BLaER1 (cell line): ENCODE measurements at regions not wholly inside any gene's neighbourhood (a gene's known extent, or its start where the extent isn't known, plus 50 kb on each side); places are given as distances from the start of the nearest gene placed in this dataset.
"Not testable (repeated sequence)": the region's sequence is repeated elsewhere in the genome, so short reads cannot be mapped to it uniquely, and the experiment has no call there.

ENCODE experiments used
- H3K27ac ChIP-seq: shearing (Covaris generic); formaldehyde crosslinking; 2 replicates; pipeline ENCODE4 v1.8.1; 2022
- H3K27me3 ChIP-seq: shearing (Covaris generic); formaldehyde crosslinking; 2 replicates; pipeline ENCODE4 v1.8.1; 2022
- H3K36me3 ChIP-seq: shearing (Covaris generic); formaldehyde crosslinking; 2 replicates; pipeline ENCODE4 v1.8.1; 2022
- H3K4me1 ChIP-seq: shearing (Covaris generic); formaldehyde crosslinking; 2 replicates; pipeline ENCODE4 v1.8.1; 2022
- H3K4me2 ChIP-seq: shearing (Covaris generic); formaldehyde crosslinking; 2 replicates; pipeline ENCODE4 v1.8.1; 2022
- H3K4me3 ChIP-seq: shearing (Covaris generic); formaldehyde crosslinking; 2 replicates; pipeline ENCODE4 v1.8.1; 2022
- H3K9ac ChIP-seq: shearing (Covaris generic); formaldehyde crosslinking; 2 replicates; pipeline ENCODE4 v1.8.1; 2022
- H3K9me3 ChIP-seq: shearing (Covaris generic); formaldehyde crosslinking; 2 replicates; pipeline ENCODE4 v1.8.1; 2022
- H4K20me1 ChIP-seq: shearing (Covaris generic); formaldehyde crosslinking; 2 replicates; pipeline ENCODE4 v1.8.1; 2022
- Cebpa-rat ChIP-seq: shearing (Covaris generic); IDR thresholded peaks from 2 replicates; pipeline ENCODE4 v1.8.1; 2022

DNA sequence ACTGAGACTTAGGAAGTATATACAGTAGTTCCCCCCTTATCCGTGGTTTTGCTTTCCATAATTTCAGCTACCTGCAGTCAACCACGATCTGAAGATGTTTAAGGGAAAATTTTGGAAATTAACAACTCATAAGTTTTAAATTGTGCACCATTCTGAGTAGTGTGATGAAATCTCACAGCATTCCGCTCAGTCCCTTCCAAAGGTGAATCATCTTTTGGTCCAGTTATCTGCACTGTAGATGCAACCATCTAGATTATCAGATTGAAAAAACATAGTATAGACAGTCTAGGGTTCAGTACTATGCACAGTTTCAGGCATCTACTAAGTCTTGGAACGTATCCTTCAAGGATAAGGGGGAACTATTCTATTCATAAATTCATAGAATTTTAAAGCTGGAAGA, 109.0 kb downstream of the ANXA3 start:
- H4K20me1 ChIP-seq = no peaks in the 10 kb centered on the region
- H3K4me1 ChIP-seq = peaks cover 95% of the 10 kb centered on the region
- no peak overlapping the region for H3K4me2 ChIP-seq
- no peaks in the 10 kb centered on the region for H3K9me3 ChIP-seq
- TF ChIP-seq Cebpa-rat = no peak
- no peaks in the 10 kb centered on the region for H3K36me3 ChIP-seq
- H3K9ac ChIP-seq = no peak overlapping the region
- H3K27ac ChIP-seq = no peak overlapping the region
- no peak overlapping the region for H3K4me3 ChIP-seq
- no peaks in the 10 kb centered on the region for H3K27me3 ChIP-seq

GRCh38 chr4:78661086-78661690, 109.6 kb downstream of the ANXA3 start:
- Histone ChIP-seq H3K36me3 (no peaks in the 10 kb centered on the region), H3K9me3 (no peaks in the 10 kb centered on the region), H3K9ac (no peak overlapping the region), H3K27me3 (no peaks in the 10 kb centered on the region), H3K27ac (0 out of 2 replicates have a peak overlapping the region, but pooled peaks have one; percentile 38), H3K4me1 (peaks cover 96% of the 10 kb centered on the region), H3K4me3 (no peak overlapping the region), H4K20me1 (no peaks in the 10 kb centered on the region), H3K4me2 (peak overlapping the region; percentile 70)
- TF ChIP-seq Cebpa-rat = no peak

- TF ChIP-seq Cebpa-rat = no peak
- Histone ChIP-seq H3K9me3 (no peaks in the 10 kb centered on the region), H3K4me1 (peaks cover 96% of the 10 kb centered on the region), H4K20me1 (no peaks in the 10 kb centered on the region), H3K36me3 (no peaks in the 10 kb centered on the region), H3K4me2 (peak overlapping the region; percentile 70), H3K9ac (no peak overlapping the region; the same call in 1 of the 2 replicates), H3K27ac (peak overlapping the region; percentile 38), H3K27me3 (no peaks in the 10 kb centered on the region), H3K4me3 (no peak overlapping the region)
Measured at GRCh38 chr4:78661921-78662521, 110.5 kb downstream of the ANXA3 start.

GRCh38 chr4:78662658-78663057, 111.1 kb downstream of the ANXA3 start:
- Histone ChIP-seq H3K27ac (no peak overlapping the region; the same call in 1 of the 2 replicates), H3K4me3 (no peak overlapping the region), H3K27me3 (no peaks in the 10 kb centered on the region), H3K4me1 (peaks cover 96% of the 10 kb centered on the region), H3K9me3 (no peaks in the 10 kb centered on the region), H3K4me2 (peak overlapping the region; percentile 70), H4K20me1 (no peaks in the 10 kb centered on the region), H3K36me3 (no peaks in the 10 kb centered on the region), H3K9ac (no peak overlapping the region)
- no peak for TF ChIP-seq Cebpa-rat

- Histone ChIP-seq H3K4me1 (peaks cover 96% of the 10 kb centered on the region), H3K4me2 (0 out of 2 replicates have a peak overlapping the region, but pooled peaks have one; percentile 18)
- not testable (repeated sequence) for H3K4me3 ChIP-seq, H3K27ac ChIP-seq, H4K20me1 ChIP-seq, H3K9ac ChIP-seq, H3K36me3 ChIP-seq, H3K27me3 ChIP-seq, H3K9me3 ChIP-seq
Measured at GRCh38 chr4:78664296-78664695, 111.9 kb upstream of the BMP2K start.

DNA sequence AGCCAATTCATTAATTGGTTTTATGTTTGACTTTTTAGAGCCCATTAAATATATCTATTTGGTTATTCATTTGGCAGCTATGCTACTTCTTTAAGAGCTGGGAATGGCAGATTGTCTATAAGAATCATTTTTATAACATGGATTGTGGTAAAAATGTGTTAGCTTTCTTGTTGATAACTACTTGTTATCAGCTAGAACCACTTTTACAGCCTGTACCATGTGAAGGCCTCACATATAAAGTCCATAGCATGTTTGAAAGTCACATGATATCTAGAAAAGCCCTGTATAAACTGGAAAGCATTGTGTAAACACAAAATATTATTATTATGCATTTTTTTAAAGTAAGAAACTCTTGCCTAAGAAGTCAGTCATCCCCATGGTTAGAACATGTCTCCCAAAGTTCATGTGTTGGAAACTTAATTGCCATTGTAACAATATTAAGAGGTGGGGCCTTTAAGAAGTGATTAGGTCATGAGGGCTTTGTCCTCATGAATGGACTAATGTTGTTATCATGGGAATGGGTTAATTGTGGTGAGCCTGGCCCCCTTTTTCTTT, 110.9 kb upstream of the BMP2K start:
- H3K4me2 ChIP-seq = no peak overlapping the region
- H4K20me1 ChIP-seq = no peaks in the 10 kb centered on the region
- peak overlapping the region; percentile 2; the same call in 1 of the 2 replicates for H3K27ac ChIP-seq
- peaks cover 91% of the 10 kb centered on the region for H3K4me1 ChIP-seq
- no peak for TF ChIP-seq Cebpa-rat
- H3K27me3 ChIP-seq = no peaks in the 10 kb centered on the region
- no peaks in the 10 kb centered on the region for H3K36me3 ChIP-seq
- H3K9ac ChIP-seq = no peak overlapping the region
- no peak overlapping the region for H3K4me3 ChIP-seq
- H3K9me3 ChIP-seq = peaks cover 4% of the 10 kb centered on the region; the same call in 1 of the 2 replicates

GRCh38 chr4:78666830-78667258, 109.3 kb upstream of the BMP2K start:
- Histone ChIP-seq H3K27me3 (no peaks in the 10 kb centered on the region), H3K4me3 (no peak overlapping the region), H3K27ac (peak overlapping the region; percentile 66), H3K9ac (0 out of 2 replicates have a peak overlapping the region, but pooled peaks have one; percentile 13), H3K9me3 (peaks cover 11% of the 10 kb centered on the region; the same call in 1 of the 2 replicates), H3K4me2 (peak overlapping the region; percentile 74), H4K20me1 (no peaks in the 10 kb centered on the region), H3K36me3 (no peaks in the 10 kb centered on the region), H3K4me1 (peaks cover 77% of the 10 kb centered on the region)
- TF ChIP-seq Cebpa-rat = no peak

DNA sequence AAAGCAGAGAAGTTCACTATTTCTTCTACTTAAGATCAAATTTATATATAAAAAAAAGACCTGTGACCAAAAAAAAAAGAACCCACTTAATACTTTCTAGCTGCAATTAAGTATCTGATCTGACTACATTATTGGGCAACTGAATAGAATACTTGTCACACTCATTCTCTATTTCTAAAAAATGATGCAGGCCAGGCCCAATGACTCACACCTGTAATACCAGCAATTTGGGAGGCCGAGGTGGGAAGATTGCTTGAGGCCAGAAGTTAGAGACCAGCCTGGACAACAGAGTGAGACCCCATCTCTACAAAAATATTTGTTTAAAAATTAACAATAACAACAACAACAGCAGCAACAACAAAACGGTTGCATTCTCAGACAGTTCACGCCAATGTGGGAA, 108.8 kb upstream of the BMP2K start:
- H3K9me3 ChIP-seq = peaks cover 11% of the 10 kb centered on the region; the same call in 1 of the 2 replicates
- H3K36me3 ChIP-seq = no peaks in the 10 kb centered on the region
- H3K4me3 ChIP-seq = no peak overlapping the region; the same call in 1 of the 2 replicates
- no peak for TF ChIP-seq Cebpa-rat
- H3K27ac ChIP-seq = peak overlapping the region; percentile 66
- no peak overlapping the region for H3K9ac ChIP-seq
- peaks cover 72% of the 10 kb centered on the region for H3K4me1 ChIP-seq
- no peaks in the 10 kb centered on the region for H4K20me1 ChIP-seq
- H3K27me3 ChIP-seq = no peaks in the 10 kb centered on the region
- peak overlapping the region; percentile 74 for H3K4me2 ChIP-seq

DNA sequence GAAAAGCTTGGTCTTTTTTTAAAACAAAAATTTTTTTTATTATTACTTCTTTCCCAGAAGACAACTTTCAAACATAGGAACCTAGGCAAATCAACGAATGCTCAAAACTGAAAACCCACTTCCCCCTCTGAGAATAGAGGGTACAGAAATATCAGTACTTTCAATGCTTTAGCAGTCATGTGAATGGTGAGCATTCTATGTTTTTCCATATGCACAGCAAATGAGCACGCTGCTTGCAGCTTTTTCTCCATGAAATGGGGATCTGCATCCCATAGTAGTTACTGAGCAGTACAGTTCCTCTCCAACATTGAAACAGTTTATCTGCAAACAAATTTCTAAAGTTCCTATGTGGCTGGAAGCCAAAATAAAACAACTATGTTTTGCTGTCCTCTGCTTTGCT, 108.4 kb upstream of the BMP2K start:
- H3K9ac ChIP-seq = no peak overlapping the region
- peaks cover 67% of the 10 kb centered on the region for H3K4me1 ChIP-seq
- H3K36me3 ChIP-seq = no peaks in the 10 kb centered on the region

GRCh38 chr4:78669453-78669852, 106.7 kb upstream of the BMP2K start:
- Histone ChIP-seq H3K4me1 (peaks cover 50% of the 10 kb centered on the region), H3K36me3 (no peaks in the 10 kb centered on the region), H3K27ac (no peak overlapping the region)

More for the DNA sequence above, 108.4 kb upstream of the BMP2K start:
- H3K9me3 ChIP-seq = peaks cover 11% of the 10 kb centered on the region; the same call in 1 of the 2 replicates
- no peaks in the 10 kb centered on the region for H3K27me3 ChIP-seq
- no peak for TF ChIP-seq Cebpa-rat
- H3K4me3 ChIP-seq = no peak overlapping the region; the same call in 1 of the 2 replicates
- H3K27ac ChIP-seq = peak overlapping the region; percentile 66
- no peaks in the 10 kb centered on the region for H4K20me1 ChIP-seq
- peak overlapping the region; percentile 74 for H3K4me2 ChIP-seq

More at GRCh38 chr4:78669453-78669852, 106.7 kb upstream of the BMP2K start:
- H3K9me3 ChIP-seq = peaks cover 11% of the 10 kb centered on the region; the same call in 1 of the 2 replicates
- TF ChIP-seq Cebpa-rat = no peak
- H4K20me1 ChIP-seq = no peaks in the 10 kb centered on the region
- H3K4me3 ChIP-seq = no peak overlapping the region
- no peak overlapping the region for H3K9ac ChIP-seq
- H3K4me2 ChIP-seq = no peak overlapping the region
- no peaks in the 10 kb centered on the region for H3K27me3 ChIP-seq
